Hematopoietic multipotent progenitor cell treated with erythropoietin and hydrocortisone succinate and interleukin-3 and kit ligand, for 4 days (in vitro differentiated cells): ENCODE measurements at regions not wholly inside any gene's neighbourhood (a gene's known extent, or its start where the extent isn't known, plus 50 kb on each side); places are given as distances from the start of the nearest gene placed in this dataset.
"Not testable (repeated sequence)": the region's sequence is repeated elsewhere in the genome, so short reads cannot be mapped to it uniquely, and the experiment has no call there.

Experiments used
- DNase-seq: peaks from one replicate; pipeline ENCODE4 v3.0.0-alpha.2; 2015

DNA sequence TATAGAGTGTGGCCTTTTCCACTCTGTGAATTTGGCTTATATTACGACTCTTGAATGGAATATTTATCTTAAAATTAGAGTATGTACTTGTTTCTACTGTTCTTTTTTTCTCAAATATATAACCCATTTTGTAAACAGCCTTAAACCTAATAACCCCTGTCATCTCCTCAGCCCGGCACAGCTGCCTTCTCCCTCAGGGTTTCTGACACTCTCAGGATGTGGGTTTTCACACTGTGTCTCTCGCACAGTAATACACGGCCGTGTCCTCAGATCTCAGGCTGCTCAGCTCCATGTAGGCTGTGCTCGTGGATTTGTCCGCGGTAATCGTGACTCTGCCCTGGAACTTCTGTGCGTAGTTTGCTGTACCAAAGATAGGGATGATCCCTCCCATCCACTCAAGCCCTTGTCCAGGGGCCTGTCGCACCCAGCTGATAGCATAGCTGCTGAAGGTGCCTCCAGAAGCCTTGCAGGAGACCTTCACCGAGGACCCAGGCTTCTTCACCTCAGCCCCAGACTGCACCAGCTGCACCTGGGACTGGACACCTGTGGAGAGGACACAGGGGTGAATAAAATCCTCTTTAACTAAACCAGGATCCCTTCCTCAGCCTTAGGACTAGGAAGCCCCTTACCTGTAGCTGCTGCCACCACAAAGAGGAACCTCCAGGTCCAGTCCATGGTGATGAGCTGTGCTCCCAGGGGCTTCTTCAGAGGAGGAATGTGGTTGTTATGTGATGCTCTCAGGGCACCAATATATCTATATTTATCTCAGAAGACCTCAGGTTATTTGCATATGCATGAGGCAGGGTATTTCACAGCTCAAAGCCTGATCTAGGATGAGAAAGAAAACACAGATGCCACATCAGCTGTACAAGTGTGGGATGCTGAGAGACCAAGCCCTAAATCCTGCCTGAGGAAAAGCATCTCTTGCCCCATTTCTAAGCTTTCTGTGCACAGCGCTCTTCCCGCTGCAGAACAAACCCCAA is 1188.4 kb downstream of the TMEM121 start:
- not testable (repeated sequence) for DNase-seq

DNA sequence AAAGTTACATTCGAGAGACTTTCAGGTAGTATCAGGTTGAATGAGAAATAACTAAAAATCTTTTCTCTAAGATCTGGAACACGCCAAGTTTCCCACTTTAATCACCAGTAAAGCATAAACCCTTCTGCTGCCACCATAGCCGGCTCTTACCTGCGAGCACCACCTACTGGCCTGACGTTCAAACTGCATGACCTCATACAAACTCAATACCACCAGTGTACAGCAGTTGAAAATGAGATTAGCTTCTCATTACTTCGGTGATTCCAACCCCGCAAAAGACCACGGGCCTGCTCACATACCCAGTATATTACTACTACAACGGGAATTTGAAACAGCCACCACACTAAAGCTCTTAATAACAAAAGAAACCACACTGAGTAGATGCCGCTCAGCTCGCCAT is 1191.2 kb downstream of the TMEM121 start:
- DNase-seq: not testable (repeated sequence)

DNA sequence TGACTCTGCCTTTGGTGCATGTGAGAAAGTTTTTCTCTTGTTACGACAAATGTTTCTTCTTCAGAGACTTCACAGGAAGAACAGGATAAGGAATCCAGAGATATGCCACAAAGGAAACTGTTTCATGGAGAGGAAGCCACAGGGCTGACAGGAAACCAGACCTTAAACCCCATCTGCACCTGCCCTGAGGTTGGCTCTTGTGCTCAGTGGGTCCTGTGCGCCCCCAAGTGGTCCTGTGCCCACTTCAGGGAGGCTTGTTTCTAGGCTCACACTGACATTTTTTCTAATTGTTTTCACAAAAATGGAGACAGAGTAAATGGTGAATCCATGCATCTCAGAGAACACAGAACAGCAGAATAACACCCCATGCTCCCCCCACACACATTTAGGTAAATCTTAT is 1193.5 kb downstream of the TMEM121 start:
- not testable (repeated sequence) for DNase-seq

DNA sequence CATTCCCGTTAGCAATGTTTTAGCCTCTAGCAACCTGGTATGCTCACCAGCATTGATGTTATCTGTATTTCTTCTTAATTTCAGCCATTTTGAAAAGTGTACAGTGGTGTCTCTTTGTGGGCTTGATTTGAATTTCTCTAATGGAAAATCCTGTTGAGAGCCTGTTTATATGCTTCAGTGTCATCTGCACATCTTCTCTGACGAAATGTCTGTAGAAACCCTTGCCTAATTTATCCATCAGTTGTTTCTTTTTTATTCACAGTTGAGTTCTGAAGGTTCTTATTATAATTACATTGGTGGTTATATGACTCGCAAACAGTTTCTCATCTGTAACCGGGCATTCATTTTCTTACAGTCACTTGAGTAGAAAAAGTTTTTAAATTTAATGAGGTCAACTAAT is 1195.5 kb downstream of the TMEM121 start:
- DNase-seq: not testable (repeated sequence)

DNA sequence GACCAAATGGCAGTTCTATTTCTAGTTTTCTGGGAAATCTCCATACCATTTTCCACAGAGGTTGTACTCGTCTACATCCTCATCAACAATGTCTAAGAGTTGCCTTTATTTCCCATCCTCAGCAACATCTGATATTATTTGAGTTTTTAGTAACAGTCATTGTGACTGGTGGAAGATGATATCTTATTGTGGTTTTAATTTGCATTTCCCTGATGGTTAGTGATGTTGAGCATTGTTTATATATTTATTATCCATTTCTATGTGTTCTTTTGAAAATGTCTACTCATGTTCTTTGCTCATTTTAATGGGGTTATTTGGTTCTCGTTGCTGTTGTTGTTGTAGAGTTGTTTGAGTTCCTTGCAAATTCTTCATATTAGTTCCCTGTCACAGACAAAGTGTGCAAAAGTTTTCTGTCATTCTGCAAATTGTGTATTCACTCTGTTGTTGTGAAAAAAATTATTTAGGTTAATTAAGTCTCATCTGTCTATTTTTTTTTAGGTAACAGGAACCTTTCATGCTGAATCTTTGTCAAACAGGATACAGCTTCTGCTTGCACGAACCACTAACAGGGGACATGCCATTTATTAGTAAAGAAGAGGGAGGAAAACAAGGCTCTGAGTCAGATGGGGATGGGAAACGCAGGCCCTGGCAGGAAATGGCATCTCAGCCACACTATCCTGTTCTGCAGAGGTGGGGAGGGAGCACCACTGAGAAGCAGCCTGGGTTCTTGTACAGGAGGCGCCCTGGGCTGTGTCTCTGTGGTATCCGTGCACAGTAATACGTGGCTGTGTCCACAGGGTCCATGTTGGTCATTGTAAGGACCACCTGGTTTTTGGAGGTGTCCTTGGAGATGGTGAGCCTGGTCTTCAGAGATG is 1196.7 kb downstream of the TMEM121 start:
- peak; percentile 40 for DNase-seq

DNA sequence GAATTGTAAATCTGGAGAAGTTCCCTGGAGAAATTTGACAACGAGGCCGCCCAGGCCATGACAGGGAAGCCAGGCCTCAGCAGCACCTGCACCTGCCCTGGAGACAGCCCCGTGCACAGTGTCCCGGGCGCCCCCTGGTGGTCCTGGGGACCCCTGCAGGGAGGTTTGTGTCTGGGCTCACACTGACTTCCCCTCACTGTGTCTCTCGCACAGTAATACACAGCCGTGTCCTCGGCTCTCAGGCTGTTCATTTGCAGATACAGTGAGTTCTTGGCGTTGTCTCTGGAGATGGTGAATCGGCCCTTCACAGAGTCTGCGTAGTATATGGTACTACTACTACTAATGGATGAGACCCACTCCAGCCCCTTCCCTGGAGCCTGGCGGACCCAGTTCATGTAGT is 1201.6 kb downstream of the TMEM121 start:
- not testable (repeated sequence) for DNase-seq

DNA sequence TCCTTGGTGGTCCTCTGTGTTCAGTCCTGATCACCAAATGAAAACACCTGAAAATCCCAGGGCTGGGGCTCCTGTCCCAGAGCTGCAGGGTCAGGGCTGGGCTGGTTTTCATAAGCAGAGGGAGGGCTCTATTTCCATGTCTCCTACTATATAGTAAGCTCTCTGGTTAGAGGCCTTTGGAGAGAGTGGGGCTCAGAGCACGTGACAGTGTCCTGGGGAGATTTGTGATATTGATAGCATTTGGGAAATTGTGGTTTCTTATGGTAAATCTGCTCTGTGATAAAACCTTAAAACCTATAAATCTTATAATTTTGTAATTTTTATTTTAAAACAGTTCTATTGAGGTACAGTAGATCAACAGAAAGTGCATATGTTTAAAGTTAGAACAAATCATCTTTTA is 1202.2 kb downstream of the TMEM121 start:
- DNase-seq: no peak

DNA sequence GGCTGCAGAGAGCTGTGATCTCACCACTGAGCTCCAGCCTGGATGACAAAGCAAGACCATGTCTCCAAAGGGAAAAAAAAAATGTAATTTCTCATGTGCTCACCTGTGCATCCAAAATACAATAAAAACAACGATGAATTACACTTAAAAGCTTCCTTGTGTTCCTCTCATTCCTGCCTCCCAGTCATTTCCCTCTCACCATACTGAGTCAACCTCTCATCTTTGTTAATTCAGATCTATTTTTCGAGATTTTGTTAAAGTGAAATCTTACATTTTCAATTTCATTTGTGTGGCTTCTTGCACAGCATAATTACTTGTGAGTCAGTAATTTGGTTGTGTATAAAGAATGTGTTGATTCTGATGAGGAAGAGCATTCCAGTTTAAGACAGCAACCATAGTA is 1203.2 kb downstream of the TMEM121 start:
- no peak for DNase-seq

DNA sequence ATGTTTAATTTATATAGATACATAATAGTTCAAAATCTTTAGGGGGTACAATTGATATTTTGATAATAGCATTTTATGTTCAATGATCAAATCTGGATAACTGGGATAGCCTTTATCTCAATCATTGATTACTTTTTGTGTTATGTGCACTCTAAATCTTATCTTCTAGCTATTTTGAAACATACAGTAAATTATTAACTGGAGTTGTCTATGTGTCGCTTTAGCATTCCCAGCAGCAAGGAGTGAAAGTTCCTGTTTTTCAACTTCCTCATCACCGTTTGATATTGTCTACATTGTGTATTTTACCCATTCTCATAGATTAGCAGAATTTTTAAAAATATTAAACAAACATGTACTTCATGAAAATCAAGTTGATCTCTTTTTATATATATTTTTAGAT is 1207.4 kb downstream of the TMEM121 start:
- no peak for DNase-seq

DNA sequence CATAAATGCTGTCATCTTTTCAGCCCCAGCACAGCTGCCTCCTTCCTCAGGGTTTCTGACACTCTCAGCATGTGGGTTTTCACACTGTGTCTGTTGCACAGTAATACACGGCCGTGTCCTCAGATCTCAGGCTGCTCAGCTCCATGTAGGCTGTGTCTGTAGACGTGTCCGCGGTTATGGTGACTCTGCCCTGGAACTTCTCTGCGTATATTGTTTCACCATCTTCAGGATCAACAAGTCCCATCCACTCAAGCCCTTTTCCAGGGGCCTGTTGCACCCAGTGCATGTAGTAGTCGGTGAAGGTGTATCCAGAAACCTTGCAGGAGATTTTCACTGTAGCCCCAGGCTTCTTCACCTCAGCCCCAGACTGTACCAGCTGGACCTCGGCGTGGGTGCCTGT is 1210.6 kb downstream of the TMEM121 start:
- no peak for DNase-seq

DNA sequence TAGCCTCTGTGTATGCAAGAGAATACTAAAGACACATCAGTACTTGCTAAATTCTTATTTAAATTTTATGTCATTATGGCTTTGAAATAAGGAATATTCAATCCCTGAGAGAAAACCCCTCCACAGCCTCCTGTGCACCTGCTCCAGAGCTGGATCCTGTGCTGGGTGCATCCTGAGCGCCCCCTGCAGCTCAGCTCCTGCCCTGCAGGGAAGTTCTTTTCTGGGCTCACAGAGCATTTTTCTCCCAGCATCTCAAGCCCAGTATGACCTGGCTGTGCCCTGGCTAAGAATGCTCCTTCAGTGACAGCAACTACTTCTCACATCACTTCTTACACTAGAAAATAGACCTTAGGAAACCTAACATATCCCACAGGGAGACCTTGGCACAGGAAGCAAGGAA is 1211.7 kb downstream of the TMEM121 start:
- no peak for DNase-seq

DNA sequence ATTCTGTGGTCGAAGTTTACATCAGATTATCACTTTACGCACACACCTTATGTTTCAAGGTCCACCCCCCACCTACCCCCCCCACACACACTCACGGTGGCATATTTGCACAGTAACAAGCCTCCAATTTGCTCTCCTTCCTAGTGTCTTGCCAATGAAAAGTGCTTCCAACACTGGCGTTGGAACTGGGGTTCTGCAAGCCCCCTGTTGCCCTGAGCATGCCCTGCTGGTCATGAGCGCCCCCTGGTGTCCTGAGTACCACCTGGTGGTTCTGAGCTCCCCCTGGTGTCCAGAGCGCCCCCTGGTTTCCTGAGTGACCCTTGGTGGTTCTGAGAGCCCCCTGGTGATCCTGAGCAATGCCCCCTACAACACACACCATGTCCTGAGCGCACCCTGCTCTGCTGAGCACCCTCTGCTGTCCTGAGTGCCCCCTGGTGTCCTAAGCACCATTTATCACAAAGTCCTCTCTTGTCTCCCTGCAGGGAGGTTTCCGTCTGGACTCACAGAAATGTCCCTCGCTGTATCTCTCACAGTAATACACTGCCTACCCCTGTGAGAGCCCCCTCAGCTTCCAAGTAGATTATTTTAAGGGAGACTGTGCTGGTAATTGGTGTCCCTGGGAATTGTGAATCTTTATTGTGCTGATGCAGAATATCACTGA is 1212.3 kb downstream of the TMEM121 start:
- not testable (repeated sequence) for DNase-seq

DNA sequence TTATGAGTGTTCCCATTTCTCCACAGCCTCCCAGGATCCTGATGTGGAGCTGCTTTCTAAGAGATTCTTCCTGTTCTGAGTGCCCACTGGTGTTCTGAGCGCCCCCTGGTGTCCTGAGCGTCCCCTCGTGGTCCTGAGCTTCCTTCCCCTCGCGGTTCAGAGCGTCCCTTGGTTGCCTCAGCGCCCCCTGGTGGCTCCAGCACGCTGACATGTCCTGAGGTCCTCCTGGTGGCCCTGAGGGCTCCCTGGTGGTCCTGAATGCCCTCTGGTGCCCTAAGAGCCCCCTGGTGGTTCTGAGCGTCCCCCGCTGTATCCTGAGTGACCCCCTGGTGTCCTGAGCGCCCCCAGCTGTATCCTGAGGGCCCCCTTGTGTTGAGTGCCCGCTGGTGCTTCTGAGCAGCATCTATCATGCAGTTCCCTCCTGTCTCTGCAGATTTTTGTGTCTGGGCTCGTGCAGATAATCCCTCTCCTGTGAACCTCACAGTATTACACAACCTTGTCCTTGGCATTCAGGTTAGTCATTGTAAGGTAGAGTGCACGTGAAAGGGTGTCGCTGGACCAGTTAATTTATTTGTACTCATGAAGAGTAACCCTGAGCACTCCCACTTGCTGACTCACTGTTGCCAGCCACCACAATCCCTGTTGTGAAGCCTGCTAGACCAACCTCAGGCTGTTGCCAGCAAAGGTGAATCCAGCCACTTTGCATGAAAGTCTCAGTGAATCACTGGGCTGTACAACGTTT is 1214.9 kb downstream of the TMEM121 start:
- peak; percentile 11 for DNase-seq

DNA sequence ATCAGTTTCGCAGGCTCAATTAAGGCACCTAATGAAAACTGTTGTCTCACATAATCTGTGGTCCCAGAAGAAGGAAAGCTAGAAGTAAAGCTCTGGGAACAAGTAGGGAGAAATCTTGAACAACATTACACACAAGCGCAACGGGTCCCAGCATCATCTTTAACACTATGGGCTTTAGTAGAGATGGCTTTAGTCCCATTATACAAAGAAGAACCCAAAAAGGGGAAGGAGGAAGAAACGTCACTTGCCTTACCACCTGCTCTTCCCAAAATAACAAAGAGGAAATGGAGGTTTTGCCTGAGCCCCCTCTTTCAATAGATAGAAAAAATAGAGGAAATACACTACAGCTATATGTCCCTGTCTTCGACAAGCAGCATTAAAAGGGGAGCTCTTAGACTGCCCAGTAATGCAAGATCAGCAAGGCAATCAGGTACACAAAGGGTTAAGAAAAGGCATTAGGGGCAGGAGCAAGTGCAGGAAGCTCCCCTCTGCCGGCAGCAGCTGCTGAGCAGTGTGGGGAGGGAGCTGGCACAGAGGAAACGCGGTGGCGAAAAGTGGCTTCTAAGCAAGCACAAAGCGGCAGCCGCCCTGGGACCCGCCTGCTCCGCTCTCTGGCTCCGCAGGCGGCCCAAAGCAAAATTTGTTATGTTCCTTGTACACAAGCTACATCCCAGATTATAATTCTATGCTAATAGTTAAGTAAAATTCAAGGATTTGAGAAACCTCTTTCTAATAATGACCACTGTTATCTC is 1218.8 kb downstream of the TMEM121 start:
- DNase-seq: peak; percentile 47

DNA sequence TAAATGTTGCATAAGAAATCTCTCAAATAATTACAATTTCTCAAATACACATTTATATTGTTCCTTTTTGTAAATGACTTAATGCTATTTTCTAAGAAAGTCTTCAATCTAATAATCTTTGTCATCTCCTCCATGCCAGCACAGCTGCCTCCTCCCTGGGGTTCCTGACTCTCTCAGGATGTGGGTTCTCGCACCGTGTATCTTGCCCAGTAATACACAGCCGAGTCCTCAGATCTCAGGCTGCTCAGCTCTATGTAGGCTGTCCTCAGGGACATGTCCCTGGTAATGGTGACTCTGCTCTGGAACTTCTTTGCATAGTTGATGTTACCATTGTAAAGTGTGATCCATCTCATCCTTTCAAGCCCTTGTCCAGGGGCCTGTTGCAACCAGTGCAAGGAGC is 1223.7 kb downstream of the TMEM121 start:
- not testable (repeated sequence) for DNase-seq

DNA sequence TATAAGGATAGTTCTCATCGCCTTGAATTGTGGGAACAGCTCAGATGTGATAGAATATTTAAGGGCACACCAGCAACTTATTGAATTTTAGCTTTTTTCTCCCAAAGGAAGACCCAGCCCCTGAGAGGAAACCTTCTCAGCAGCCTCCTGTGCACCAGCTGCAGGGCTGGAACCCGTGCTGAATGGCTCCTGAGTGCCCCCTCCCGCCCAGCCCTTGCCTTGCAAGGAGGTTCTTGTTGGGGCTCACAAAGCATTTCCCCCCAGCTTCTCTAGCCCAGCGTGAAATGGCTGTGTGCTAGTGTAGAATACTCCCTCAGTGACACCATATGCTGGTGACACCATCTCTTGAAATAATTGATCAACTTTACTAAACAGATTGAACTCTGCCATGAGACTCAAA is 1227.4 kb downstream of the TMEM121 start:
- DNase-seq: not testable (repeated sequence)

DNA sequence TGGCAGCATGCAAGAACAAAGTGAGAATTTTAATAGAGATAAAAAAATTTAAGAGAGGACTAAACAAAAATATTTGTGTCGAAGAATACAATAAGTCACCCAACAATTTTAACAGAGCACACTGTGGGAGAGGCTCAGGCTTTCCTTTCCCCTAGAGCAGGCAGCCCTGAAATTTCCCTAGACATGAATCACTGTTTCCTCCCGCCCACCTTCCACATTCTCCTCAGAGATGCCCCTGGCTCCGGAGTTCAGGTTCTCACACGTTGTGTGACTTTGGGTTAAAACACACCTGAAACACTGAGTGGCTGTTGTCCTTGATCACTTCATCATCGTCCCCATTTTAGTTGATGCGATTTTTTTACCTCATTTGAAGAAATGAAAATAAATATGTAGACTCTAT is 1231.1 kb downstream of the TMEM121 start:
- not testable (repeated sequence) for DNase-seq

DNA sequence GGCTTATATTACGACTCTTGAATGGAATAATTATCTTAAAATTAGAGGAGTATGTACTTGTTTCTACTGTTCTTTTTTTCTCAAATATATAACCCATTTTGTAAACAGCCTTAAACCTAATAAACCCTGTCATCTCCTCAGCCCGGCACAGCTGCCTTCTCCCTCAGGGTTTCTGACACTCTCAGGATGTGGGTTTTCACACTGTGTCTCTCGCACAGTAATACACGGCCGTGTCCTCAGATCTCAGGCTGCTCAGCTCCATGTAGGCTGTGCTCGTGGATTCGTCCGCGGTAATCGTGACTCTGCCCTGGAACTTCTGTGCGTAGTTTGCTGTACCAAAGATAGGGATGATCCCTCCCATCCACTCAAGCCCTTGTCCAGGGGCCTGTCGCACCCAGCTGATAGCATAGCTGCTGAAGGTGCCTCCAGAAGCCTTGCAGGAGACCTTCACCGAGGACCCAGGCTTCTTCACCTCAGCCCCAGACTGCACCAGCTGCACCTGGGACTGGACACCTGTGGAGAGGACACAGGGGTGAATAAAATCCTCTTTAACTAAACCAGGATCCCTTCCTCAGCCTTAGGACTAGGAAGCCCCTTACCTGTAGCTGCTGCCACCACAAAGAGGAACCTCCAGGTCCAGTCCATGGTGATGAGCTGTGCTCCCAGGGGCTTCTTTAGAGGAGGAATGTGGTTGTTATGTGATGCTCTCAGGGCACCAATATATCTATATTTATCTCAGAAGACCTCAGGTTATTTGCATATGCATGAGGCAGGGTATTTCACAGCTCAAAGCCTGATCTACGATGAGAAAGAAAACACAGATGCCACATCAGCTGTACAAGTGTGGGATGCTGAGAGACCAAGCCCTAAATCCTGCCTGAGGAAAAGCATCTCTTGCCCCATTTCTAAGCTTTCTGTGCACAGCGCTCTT is 1235.8 kb downstream of the TMEM121 start:
- not testable (repeated sequence) for DNase-seq

DNA sequence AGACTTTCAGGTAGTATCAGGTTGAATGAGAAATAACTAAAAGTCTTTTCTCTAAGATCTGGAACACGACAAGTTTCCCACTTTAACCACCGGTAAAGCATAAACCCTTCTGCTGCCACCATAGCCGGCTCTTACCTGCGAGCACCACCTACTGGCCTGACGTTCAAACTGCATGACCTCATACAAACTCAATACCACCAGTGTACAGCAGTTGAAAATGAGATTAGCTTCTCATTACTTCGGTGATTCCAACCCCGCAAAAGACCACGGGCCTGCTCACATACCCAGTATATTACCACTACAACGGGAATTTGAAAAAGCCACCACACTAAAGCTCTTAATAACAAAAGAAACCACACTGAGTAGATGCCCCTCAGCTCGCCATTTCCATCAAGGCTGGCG is 1238.6 kb downstream of the TMEM121 start:
- DNase-seq: peak; percentile 57

DNA sequence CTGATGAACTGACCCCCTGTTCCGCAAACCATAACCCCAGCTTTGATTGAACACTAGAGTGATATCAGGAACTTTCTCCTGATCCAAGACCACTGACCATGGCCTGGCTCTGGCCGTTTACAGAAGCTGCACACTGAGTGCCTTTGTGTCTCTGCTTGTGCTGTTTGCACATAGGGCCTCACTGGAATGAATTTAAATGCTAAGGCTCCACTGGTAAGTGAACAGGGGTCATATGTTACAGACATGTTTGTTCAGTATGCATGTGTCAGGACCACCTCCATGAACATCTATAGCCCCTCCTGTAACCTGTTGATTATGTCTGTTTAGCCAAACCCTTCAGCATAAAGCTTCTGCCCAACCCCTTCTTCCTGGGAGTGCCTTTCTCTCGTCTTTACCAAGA is 1239.8 kb downstream of the TMEM121 start:
- no peak for DNase-seq
